H1 (cell line): ENCODE measurements at regions not wholly inside any gene's neighbourhood (a gene's known extent, or its start where the extent isn't known, plus 50 kb on each side); places are given as distances from the start of the nearest gene placed in this dataset.

Source experiments
- EP300 ChIP-seq, 2 experiments: IDR thresholded peaks; 1 replicate in 1 of 2; 2 replicates in 1 of 2; pipeline ENCODE4 v1.6.1; 2011 to 2012; ENCODE audit warnings: low read depth in 2 of 2, low read length in 2 of 2, mild to moderate bottlenecking in 2 of 2, borderline replicate concordance in 1 of 2, inconsistent platforms in 1 of 2, moderate library complexity in 1 of 2
- EZH2 ChIP-seq: fragments of 200-600 bp; sonication (generic); IDR thresholded peaks from 2 replicates; pipeline ENCODE4 v1.7.1; 2012; ENCODE audit warnings: low read depth, mild to moderate bottlenecking, moderate library complexity, low read length, inconsistent platforms; ENCODE audit not compliant: severe bottlenecking
- PHF8 ChIP-seq: fragments of 200-600 bp; sonication (generic); conservative IDR thresholded peaks from 2 replicates; pipeline ENCODE4 v1.7.1; 2012; ENCODE audit warnings: low read depth, mild to moderate bottlenecking, inconsistent platforms, low read length, moderate library complexity
- POLR2AphosphoS5 ChIP-seq: IDR thresholded peaks from 2 replicates; pipeline ENCODE4 v1.6.1; 2011; ENCODE audit warnings: low read depth, low read length
- SIRT6 ChIP-seq: IDR thresholded peaks from one replicate; pipeline ENCODE4 v1.7.1; 2012; ENCODE audit warnings: low read length, inconsistent platforms
- TCF12 ChIP-seq: IDR thresholded peaks from 2 replicates; pipeline ENCODE4 v1.6.1; 2011; ENCODE audit warnings: low read depth, mild to moderate bottlenecking, low read length
- ZNF274 ChIP-seq: IDR thresholded peaks from 2 replicates; pipeline ENCODE4 v1.7.0; 2012; ENCODE audit warnings: low read length, borderline replicate concordance; ENCODE audit errors: extremely low read depth
- TF ChIP-seq, protein P1 (sequence below), 3 experiments: IDR thresholded peaks; 1 replicate in 2 of 3; 2 replicates in 1 of 3; pipeline versions ENCODE4 v1.5.1 to v1.6.1; 2011; ENCODE audit warnings: low read length in 3 of 3, mild to moderate bottlenecking in 3 of 3, inconsistent platforms in 2 of 3, low read depth in 1 of 3, moderate library complexity in 1 of 3; ENCODE audit not compliant: insufficient read depth in 1 of 3; ENCODE audit errors: control extremely low read depth in 1 of 3

DNA sequence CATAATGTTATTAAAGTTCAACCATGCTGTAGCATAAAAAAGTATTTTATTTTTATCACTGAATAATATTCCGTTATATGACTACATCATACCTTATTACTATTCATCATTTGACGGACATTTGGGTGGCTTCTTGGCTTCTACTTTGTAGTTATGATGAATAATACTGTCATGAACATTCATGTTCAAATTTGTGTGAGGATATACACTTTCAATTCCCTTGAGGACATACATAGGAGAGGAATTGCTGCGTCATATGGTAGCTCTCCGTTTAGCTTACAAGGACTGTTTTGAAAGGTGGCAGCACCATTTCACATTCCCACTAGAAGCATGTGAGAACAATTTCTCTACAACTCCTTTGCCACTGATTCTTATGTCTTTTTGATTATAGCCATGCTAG, 910.8 kb upstream of the MIR17HG start:
- TF ChIP-seq, protein P1, sequence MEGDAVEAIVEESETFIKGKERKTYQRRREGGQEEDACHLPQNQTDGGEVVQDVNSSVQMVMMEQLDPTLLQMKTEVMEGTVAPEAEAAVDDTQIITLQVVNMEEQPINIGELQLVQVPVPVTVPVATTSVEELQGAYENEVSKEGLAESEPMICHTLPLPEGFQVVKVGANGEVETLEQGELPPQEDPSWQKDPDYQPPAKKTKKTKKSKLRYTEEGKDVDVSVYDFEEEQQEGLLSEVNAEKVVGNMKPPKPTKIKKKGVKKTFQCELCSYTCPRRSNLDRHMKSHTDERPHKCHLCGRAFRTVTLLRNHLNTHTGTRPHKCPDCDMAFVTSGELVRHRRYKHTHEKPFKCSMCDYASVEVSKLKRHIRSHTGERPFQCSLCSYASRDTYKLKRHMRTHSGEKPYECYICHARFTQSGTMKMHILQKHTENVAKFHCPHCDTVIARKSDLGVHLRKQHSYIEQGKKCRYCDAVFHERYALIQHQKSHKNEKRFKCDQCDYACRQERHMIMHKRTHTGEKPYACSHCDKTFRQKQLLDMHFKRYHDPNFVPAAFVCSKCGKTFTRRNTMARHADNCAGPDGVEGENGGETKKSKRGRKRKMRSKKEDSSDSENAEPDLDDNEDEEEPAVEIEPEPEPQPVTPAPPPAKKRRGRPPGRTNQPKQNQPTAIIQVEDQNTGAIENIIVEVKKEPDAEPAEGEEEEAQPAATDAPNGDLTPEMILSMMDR (IDR thresholded peaks at IDR 0.05; ENCODE audit: control extremely low read depth in 1 of 3, insufficient read depth in 1 of 3, low read depth in 1 of 3, low read length in 3 of 3), result no peak
- no peak for TF ChIP-seq SIRT6
- no peak for TF ChIP-seq TCF12
- no peak for TF ChIP-seq ZNF274
- TF ChIP-seq EP300 (IDR thresholded peaks at IDR 0.05; ENCODE audit: borderline replicate concordance in 1 of 2, low read depth in 2 of 2, low read length in 2 of 2), result no peak
- TF ChIP-seq PHF8, result no peak
- TF ChIP-seq EZH2, result no peak
- no peak for TF ChIP-seq POLR2AphosphoS5
